Left kidney (tissue), 1 donor: ENCODE measurements at regions not wholly inside any gene's neighbourhood (a gene's known extent, or its start where the extent isn't known, plus 50 kb on each side); places are given as distances from the start of the nearest gene placed in this dataset.
"Not testable (repeated sequence)": the region's sequence is repeated elsewhere in the genome, so short reads cannot be mapped to it uniquely, and the experiment has no call there.

ENCODE experiments used
- DNase-seq: peaks from one replicate; pipeline ENCODE4 v3.0.0-alpha.2; 2013

- no peak for DNase-seq
Observed at GRCh38 chr9:82911996-82912395, 150.9 kb downstream of the RASEF start.

DNA sequence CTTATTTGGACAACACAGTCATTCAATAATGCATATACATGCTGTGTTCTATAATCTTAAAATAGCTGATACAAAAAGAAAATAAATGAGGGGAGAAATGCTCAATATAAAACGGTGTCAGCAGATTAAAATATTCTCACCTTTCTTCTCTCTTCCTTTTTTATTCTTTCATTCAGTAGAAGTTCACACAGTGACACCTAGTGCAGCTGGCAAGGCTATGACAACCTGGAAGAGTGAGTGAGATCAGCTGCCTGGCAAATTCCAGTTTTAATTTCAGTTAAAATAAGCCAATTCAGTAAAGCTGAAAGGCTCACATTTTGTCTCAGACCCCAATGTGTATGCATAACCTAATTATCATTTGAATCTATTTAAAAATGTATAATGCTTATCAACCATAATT, 150.3 kb downstream of the RASEF start:
- no peak for DNase-seq

DNA sequence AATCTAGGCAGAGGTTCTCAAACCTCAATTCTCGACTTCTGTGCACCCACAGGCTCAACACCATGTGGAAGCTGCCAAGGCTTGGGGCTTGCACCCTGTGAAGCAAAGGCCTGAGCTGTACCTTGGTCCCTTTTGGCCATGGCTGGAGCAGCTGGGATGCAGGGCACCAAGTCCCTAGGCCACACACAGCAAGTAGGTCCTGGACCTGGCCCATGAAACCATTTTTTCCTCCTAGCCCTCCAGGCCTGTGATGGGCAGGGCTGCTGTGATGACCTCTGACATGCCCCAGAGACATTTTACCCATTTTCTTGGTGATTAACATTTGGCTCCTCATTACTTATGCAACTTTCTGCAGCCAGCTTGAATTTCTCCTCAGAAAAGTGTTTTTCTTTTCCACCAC, 146.7 kb downstream of the RASEF start:
- not testable (repeated sequence) for DNase-seq

DNA sequence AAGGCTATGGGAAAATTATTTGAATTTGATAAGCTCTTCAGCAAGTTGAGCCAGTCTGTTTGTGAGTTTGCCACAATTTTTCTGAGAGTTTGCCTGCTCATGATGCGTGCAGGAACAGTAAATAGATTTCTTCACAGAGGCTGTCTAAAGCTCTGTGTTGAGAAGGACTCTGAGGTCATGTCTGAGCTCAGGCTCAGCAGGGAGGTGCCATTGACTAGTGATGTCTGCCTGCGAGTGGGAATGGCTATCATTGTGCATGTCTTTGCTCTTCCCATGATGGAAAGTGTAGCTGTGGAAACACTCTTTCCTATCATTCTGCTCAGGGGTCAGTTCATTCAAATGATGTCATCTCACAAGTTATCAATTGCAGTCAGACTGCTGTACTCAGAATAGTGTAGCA, 142.8 kb downstream of the RASEF start:
- DNase-seq, result no peak

- no peak for DNase-seq
Observed at GRCh38 chr9:82922686-82923085, 140.3 kb downstream of the RASEF start.

- peak; percentile 83 for DNase-seq
Observed at GRCh38 chr9:82923092-82923911, 139.6 kb downstream of the RASEF start.

- no peak for DNase-seq
Observed at GRCh38 chr9:82923912-82924605, 138.9 kb downstream of the RASEF start.
